GM21737 (cell line): ENCODE measurements at regions not wholly inside any gene's neighbourhood (a gene's known extent, or its start where the extent isn't known, plus 50 kb on each side); places are given as distances from the start of the nearest gene placed in this dataset.
"Not testable (repeated sequence)": the region's sequence is repeated elsewhere in the genome, so short reads cannot be mapped to it uniquely, and the experiment has no call there.

ENCODE experiments used
- ATAC-seq: cut with Tn5 transposase; IDR thresholded peaks from one replicate; pipeline ENCODE4 v1.9.1; 2021; ENCODE audit warnings: mild to moderate bottlenecking, moderate library complexity; ENCODE audit not compliant: unreplicated experiment

DNA sequence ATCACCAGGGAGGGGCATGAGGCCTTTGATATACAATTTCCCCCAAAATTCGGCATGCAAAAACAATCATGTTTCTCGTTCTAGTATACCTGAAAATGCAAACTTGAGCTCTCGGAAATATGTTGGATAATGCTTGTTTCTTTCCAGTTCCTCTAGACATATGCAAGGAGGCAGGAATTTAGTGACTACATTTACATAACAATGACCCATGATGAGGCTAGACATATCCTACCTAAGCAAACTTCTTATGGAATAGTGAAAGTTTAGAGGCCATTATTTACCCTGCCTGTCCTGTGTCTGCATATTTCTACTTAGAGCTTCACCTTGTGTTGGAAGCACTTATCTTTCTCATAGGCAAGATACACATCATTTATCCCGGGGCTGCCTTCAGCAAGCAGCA lies 514.6 kb downstream of the KCNJ2 start:
- no peak for ATAC-seq

DNA sequence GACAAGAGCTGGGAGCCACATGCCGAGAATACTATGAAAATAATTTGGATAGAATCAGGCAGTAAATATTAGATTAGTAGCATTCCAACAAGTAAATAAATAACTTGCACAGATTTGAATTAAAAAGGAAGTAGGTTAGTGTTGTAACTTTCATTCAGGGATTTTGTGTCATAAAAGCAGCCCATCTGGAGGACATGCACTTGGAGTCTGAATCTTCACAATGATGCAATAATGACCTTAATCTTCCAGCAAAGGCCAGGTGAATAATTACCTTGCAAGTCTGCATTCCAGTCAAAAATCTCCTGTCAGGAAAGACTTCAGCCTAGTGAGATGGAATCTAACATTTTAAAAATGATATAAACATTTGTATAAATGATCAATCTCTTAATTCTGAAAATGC lies 518.1 kb downstream of the KCNJ2 start:
- ATAC-seq, result no peak

DNA sequence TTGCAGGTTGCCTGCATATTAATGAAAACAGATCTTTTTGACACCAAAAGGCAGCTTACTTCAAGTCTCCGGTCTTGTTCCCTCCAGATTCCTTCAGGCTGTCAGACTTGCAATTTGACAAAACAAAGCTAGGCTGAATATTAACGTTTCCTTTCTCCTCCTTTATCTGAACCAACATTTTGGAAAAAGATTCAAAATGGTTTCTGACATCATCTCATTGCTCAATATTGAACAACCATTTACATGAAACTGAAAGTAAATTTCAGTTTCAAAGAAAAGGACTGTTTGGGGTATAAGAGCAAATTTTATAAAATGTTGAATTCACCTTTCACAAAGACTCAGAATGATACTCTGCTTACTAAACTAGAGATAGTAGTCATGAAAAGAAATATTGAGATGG lies 521.8 kb downstream of the KCNJ2 start:
- no peak for ATAC-seq

DNA sequence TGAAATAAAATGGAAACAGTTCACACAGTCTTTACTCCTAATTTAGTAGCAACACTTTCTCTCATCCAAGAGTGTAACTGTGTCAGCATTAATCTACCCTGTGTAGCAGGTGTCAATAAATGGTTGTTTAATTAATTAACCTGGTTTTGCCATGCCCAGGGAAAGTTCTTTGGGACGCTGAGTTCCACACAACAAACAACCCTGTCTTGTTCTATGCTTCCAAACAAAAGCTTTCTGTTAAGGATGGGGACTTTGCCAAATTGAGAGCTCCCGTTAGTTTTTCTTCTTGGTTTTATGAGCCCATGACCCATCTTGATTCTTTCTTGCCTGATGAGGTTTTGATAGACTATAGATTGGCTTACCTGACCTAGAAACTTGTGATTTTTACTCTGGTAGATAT lies 530.1 kb downstream of the KCNJ2 start:
- no peak for ATAC-seq

DNA sequence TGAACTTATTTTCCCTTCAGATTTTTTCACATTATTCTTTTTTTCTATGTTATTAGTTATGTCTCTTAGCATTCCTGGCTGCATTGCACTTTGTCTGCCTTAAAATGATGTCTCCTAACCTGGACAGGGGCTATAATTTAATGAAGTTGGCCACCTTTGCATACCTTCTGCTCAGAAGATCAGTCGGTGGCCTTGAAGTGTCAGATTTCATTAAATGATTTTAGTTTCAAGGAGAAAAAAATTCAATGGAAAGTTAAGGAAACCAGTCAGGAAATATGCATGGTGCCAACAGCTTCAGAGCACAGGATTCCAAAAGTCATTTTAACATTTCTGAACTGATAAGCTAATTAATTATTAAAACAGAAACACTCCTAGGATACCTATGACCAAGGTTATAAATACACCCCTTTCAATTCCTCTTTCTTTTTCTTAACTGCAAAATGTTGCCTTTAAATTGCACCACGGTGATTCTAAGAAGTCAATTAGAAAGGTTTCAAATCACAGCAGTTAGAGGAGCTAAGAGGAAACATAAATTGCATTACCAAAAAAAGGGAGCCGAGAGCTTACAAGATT lies 533.4 kb downstream of the KCNJ2 start:
- no peak for ATAC-seq

DNA sequence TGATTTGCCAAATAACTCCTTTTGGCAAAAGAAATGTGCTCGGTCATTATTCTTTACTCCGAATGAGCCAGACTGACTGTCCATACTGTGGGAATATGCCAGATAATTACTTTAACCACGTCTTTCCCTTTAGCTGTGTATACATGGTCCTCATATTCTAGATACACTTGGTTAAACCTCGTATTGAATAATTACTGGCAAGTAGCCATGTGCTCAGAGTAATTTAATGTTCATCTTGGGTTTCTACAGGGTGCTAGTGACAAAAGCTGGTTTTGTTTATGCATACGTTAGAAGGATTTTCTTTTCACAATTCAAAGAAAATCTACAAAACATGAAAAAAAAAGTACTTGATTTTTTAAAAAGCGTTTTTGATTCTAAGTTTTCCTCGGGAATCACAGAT lies 540.3 kb downstream of the KCNJ2 start:
- no peak for ATAC-seq

DNA sequence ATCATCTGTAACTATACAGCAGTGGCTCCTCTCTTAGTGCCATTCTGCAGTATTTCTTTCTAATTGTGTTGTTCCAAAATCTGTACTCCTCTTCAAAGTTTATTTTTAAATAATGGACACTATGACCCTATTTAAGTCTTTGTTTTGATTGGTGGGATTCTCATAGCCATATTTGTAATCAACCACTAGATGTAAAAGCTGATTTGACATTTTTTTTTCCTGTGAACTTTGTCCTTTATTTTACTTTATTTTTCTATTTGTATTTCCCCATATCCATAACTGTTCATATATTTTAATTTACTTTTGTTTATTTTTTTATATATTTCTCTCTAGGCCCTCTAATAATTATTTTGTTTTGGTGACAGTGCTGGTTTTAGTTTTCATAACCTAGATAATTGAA lies 544.4 kb downstream of the KCNJ2 start:
- ATAC-seq, result no peak

DNA sequence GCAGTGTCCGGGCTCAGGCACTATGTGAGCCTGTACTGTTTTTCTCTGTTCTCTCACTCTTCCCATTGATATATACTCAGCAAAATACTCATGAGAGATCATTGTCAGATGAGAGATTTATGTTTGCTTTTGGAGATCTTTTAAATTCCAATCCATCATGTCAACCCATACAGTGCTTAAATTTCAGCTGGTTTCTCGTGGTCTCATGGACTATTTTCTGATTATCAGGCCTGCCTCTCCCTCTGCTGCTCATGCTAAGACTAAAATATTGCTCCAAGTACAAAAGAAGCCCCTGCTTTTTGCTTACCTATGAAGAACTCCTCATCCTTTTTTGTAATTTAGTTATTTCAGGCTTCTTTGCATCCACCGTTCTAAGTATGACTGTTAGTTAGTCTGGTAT lies 547.2 kb downstream of the KCNJ2 start:
- no peak for ATAC-seq

DNA sequence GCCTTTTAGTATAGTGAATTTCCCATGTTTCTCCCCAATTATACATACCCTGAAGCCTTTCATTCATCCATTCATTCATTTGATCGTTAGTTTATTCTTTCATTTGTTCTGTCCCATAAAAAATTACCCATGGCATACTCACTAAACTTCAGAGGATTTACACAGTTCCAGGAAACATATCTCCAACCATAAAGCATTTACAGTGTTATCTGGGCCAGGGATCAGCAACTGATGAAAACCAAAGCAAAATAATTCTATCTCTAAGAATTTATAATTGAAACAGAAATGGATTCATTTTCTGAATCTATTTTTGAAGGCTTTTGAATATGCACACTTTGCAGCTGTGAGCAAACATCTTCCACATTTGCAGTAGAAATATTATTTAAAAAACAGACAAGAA lies 547.7 kb downstream of the KCNJ2 start:
- no peak for ATAC-seq

DNA sequence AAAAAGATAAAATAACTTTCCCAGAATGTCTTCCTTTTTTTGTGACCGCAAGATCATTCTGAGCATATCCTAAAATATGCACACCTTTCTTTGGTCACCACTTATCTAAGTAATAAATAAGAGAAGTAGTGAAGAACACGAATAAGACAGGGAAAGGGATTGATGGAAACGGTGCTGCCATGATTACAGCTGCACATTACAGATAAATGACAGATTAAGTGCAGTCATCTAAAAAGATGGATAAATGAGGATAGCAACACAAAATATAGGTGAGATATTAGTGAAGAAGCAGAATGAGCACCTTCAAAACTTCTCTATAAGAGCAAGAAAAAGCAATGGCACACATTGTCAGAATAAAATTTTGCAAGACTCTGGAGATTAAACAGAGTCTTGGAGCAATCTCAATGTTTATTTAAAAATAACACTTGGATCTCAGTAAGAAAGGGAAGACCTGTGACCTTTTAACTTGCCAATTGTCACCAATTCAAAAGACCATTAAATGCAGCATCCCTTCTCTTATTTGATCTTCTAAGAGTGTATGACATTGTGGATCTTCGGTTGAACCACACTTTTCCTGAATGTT lies 567.1 kb downstream of the KCNJ2 start:
- ATAC-seq, result no peak

DNA sequence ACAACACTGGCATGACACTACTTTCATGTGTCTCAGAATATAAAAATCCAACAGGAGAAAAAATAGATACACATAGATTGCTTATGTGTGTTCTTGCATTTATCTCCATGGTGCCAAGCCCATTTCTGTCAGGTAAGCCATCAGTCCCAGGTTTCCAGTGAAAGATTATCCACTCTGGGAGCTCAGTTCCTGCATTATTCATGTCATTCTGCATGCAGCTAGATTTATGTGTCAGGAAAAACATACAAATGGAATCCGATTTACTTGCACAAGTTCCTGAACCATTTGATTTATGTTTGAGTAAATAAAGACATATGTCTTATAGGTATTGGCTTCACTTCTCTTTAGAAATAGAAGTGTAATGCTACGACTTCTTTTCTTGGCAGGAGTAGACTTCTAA lies 569.7 kb downstream of the KCNJ2 start:
- ATAC-seq, result no peak

DNA sequence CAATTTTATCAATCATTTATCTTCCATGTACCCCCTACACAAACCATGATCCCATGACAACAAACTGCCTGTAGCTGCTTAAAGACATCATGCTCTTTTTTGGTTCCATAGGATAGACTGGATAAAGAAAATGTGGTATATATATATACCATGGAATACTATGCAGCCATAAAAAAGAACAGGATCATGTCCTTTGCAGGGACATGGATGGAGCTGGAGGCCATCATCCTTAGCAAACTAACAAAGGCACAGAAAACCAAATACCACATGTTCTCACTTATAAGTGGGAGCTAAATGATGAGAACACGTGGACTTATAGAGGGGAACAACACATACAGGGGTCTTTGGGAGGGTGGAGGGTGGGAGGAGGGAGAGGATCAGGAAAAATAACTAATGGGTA lies 577.2 kb downstream of the KCNJ2 start:
- ATAC-seq, result not testable (repeated sequence)

DNA sequence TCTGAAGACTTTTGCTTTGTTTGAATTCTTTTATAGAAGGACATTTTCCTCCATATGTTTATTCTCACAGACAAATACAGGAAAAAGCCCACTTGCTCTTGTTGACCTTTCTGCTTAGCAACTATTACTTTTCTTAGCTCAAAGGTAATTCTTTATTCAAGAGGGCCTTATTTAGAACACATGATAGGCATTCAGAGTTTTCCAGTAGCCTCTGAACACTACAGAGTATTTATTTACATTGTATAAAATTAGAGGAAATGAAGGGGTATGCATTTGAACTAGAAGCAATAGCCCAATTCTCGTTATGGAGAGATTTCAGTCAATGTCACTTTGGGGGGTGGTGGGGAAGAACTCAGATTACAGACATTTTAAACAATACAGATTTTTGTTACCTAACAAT lies 581.7 kb downstream of the KCNJ2 start:
- no peak for ATAC-seq

DNA sequence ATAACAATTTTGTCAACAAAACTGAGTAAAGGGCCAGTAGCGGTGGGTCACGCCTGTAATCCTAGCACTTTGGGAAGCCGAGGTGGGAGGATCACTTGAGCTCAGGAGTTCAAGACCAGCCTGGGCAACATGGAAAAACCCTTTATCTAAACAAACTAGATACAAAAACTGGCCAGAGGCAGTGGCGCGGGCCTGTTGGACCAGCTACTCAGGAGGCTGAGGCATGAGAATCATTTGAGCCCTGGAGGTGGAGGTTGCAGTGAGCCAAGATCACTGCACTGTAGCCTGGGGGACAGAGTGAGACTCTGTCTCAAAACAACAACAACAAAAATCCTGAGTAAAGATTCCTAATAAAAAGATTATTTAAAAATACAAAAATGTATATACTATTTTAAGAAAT lies 583.1 kb downstream of the KCNJ2 start:
- ATAC-seq, result not testable (repeated sequence)

DNA sequence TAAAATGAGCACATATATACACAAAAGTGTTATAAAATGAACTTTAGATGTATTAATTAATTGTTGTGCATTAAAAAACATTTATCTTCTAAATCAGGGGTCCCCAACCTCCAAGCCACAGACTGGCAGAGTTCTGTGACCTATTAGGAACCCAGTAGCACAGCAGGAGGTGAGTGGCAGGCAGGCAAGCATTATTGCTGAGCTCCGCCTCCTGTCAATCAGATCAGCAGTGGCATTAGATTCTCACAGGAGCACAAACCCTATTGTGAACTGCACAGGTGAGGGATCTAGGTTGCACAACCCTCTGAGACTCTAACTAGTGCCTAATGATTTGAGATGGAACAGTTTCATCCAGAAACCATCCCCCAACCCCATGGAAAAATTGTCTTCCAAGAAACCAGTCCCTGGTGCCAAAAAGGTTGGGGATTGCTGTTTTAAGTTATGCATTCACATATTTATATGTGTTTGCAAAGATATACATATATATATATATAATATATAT lies 583.7 kb downstream of the KCNJ2 start:
- ATAC-seq, result no peak

DNA sequence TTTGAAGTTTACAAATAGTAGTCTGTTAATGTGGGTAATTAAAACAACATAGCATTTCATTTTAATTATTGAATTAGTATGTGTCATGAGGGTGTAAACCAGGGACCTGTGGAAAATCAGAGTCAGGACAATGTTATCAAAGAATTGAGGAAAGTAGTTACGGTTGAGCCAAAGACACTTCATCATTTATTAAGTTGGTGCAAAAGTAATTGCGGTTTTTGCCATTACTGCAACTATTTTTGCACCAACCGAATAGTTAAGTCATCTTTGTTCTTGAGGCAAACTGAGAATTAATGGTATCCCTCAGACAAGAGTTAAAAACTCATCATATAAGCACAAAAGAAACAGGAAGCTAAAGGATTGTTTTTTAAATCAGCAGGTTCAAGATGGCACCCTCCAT lies 593.7 kb downstream of the KCNJ2 start:
- ATAC-seq, result no peak

DNA sequence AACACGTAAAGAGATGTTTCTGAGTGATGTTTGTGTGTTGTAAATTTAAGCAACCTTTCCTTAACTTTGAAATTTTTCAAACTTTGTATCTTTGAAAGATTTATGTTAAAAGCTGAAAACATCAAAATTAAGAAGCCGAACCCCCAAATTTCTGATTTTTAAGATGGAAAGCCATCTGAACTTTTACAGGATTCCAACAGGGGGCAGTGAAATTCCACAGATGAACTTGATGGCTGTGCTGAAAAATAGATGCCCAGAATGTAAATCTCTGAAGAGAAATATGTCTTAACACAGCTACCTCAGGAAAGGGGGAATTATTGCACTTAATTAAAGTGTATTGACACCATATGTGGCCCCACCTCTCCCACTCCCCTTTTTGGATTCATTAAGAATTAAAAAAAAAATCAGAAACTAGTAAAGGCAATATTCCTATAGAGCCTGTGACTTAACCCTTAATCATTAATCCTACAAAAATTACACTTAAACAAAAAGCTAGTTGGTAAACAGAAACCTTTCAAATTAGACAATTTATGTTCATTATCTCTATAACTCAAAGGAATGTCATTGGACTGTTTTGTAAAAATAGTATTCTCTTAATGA lies 597.9 kb downstream of the KCNJ2 start:
- ATAC-seq, result no peak

DNA sequence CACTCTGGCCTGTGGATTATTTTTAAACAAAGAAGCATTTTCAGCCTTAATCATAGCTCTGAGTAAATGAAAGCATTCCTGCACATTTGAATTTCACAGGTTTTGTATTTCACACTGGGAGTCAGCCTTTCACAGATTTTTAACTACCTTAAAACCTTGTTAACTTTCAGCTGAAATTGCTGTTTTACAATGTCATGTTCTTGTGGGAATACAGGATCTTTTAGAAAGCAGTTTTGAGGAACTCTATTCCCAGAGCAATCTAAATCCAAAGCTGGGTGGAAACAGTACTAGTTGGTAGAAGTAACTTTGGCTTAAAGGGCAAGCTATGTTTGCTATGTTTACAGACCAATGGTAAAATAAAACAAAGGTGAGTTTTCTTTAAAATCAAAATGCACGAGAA lies 600.6 kb downstream of the KCNJ2 start:
- ATAC-seq, result no peak

DNA sequence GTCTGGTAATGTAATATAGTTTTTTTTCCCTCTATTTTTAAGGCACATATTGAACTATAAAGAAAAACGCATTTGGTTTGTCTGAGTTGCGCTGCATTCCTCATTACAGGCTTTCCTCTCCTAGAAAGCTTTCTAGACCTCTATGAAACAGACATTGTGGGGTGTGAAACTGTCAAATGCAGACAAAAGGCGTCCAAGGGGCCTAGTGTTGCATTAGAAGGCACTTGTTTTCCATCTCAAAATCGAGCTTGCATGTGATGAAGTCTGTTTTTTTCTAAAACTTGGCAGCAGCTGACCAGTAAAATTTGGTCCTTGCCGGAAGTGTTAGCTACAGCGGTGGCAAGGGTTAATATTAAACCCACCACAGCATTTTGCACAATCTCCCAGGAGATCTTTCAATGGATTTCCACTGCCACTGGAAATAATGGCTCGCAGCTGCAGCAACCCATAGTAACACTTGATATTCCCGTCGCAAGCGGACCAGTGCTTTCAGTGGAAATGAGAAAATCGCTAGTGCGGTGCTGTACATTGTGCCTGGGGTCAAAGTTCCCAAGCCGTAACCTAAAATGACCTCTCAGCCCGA lies 602.6 kb downstream of the KCNJ2 start:
- no peak for ATAC-seq

DNA sequence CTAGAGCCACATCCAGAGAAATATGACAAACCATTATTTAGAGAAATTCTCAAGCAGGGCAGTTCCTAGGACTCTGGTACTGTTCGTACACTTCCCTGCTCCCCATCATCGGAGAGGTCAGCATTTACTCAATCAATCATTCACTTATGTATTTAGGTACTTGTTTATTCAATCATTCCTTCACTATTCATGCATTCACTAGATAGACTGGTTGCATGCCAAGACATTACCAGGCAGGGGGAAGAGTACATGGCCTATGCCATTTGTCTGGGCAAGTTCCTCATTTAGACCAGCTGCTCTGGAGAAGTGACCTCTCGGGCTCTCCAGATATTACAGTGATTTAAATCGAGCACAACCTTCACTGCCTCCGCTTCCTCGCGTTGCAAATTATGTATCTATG lies 603.4 kb downstream of the KCNJ2 start:
- no peak for ATAC-seq

DNA sequence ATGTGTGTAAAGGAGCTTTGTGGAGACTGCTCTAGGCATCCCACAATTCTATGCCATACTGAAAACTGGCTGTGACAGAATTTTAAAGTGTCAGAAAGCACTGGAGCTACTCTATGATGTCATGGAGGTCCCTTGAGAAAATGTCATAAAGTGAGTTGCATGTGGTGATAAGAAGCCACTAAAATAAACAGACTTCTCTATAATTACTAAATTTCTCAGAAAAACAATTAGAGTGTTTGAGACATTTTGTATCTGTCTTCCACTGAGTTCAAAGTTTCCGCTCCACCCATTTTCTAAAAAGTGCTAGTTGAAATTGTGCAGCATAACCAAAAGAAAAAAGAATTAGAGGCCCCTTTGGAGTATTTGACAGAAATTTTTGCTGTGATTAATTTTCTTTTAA lies 603.9 kb downstream of the KCNJ2 start:
- ATAC-seq, result no peak

DNA sequence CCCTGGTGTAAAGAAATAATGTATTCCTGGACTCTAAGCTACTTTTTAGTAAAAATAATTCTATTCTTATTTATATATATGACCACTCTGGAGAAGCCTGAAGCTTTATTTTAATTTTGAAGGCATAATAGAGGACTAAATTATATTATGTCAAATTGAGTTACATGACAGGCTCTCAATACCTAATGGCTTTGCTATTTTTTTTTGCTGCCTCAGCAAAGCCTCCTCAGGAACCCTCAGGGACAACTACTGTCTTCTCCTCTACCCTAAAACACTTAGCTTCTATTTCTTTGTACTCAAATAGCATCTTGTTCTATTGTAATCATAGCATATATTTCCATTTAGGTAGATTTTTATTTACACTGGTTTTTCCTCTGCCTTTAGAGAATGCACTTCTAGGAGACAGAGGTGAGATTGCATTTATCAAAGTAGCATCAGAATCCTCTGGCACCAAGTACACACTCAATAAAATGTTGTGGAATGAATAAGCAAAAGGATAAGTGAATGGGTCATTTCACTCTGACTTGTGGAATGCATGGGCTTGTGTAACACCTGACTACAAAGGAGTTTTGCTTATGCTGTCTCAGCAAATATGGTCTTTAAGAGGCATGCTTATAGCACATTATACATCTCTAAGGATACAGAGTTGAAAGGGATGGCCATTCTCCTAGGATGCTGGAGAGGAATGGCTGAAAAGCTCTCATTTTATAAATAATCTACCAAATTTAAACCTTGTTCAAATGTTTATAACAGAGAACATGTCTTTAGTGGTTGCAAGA lies 605.2 kb downstream of the KCNJ2 start:
- ATAC-seq, result no peak
